ENCODE measurements at regions not wholly inside any gene's neighbourhood (a gene's known extent, or its start where the extent isn't known, plus 50 kb on each side); places are given as distances from the start of the nearest gene placed in this dataset.

GRCh38 chr7:16189026-16189715 lies 232.2 kb downstream of the CRPPA start:
- Histone ChIP-seq H3K4me3 (ENCODE audit: low read depth, low read length) (no peak overlapping the region), H3K27me3 (ENCODE audit: control insufficient read depth, insufficient read depth, low read length) (no peaks in the 10 kb centered on the region), H3K9me3 (ENCODE audit: control insufficient read depth, insufficient read depth, low read length) (no peaks in the 10 kb centered on the region), H3K27ac (ENCODE audit: low read depth, low read length) (no peak overlapping the region), H3K4me1 (ENCODE audit: control insufficient read depth, insufficient read depth, low read length) (no peaks in the 10 kb centered on the region), H3K36me3 (ENCODE audit: control insufficient read depth, insufficient read depth, low read length) (no peaks in the 10 kb centered on the region)
- WGBS (ENCODE audit: insufficient coverage): no CpG with 5 or more reads among the region's 2 CpGs
- no peak for DNase-seq (ENCODE audit: low read depth in 4 of 6, low spot score in 6 of 6)

- no peaks in the 10 kb centered on the region for H3K4me1 ChIP-seq (ENCODE audit: control insufficient read depth, insufficient read depth, low read length)
- H3K36me3 ChIP-seq (ENCODE audit: control insufficient read depth, insufficient read depth, low read length): no peaks in the 10 kb centered on the region
- DNase-seq (ENCODE audit: low read depth in 4 of 6, low spot score in 6 of 6): peak in 1 of 6 donors; percentile 10
- no peak overlapping the region for H3K27ac ChIP-seq (ENCODE audit: low read depth, low read length)
- H3K9me3 ChIP-seq (ENCODE audit: control insufficient read depth, insufficient read depth, low read length): no peaks in the 10 kb centered on the region
- whole genome bisulfite sequencing (ENCODE audit: insufficient coverage): 83% methylated on average over 1 of the region's 1 CpG
- H3K4me3 ChIP-seq (ENCODE audit: low read depth, low read length): no peak overlapping the region
- no peaks in the 10 kb centered on the region for H3K27me3 ChIP-seq (ENCODE audit: control insufficient read depth, insufficient read depth, low read length)
Measured at GRCh38 chr7:16187131-16187530, 234.2 kb downstream of the CRPPA start.

GRCh38 chr7:16178585-16178984 lies 242.8 kb downstream of the CRPPA start:
- no CpG with 5 or more reads among the region's 2 CpGs for WGBS (ENCODE audit: insufficient coverage)
- peak in 1 of 6 donors; percentile 4 for DNase-seq (ENCODE audit: low read depth in 4 of 6, low spot score in 6 of 6)
- H3K36me3 ChIP-seq (ENCODE audit: control insufficient read depth, insufficient read depth, low read length): no peaks in the 10 kb centered on the region
- no peak overlapping the region for H3K27ac ChIP-seq (ENCODE audit: low read depth, low read length)
- H3K4me1 ChIP-seq (ENCODE audit: control insufficient read depth, insufficient read depth, low read length): no peaks in the 10 kb centered on the region
- H3K9me3 ChIP-seq (ENCODE audit: control insufficient read depth, insufficient read depth, low read length): no peaks in the 10 kb centered on the region
- no peak overlapping the region for H3K4me3 ChIP-seq (ENCODE audit: low read depth, low read length)
- no peaks in the 10 kb centered on the region for H3K27me3 ChIP-seq (ENCODE audit: control insufficient read depth, insufficient read depth, low read length)

DNA sequence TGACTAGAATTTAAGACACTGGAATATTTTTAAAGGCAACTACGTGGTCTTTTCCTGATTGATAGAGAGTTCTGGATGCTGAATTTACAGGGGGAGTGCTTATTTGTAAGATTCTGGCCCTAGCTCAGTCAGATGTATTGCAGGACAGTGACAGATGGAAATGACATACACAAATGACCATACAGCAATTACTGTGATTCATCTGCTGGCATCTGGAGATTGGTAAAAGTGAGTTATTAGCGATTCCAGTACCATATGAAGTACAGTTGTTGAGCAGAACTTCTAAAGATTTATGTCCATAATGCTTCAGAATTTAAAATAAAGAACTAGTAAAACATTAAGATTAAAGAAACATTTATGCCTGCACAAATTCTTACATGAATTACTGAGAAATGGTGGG lies 243.2 kb downstream of the CRPPA start:
- no peak overlapping the region for H3K4me3 ChIP-seq (ENCODE audit: low read depth, low read length)
- no peaks in the 10 kb centered on the region for H3K36me3 ChIP-seq (ENCODE audit: control insufficient read depth, insufficient read depth, low read length)
- peak in 1 of 6 donors; percentile 49 for DNase-seq (ENCODE audit: low read depth in 4 of 6, low spot score in 6 of 6)
- no peak overlapping the region for H3K27ac ChIP-seq (ENCODE audit: low read depth, low read length)
- WGBS (ENCODE audit: insufficient coverage): 80% methylated on average over 1 of the region's 2 CpGs
- no peaks in the 10 kb centered on the region for H3K9me3 ChIP-seq (ENCODE audit: control insufficient read depth, insufficient read depth, low read length)
- no peaks in the 10 kb centered on the region for H3K27me3 ChIP-seq (ENCODE audit: control insufficient read depth, insufficient read depth, low read length)
- H3K4me1 ChIP-seq (ENCODE audit: control insufficient read depth, insufficient read depth, low read length): no peaks in the 10 kb centered on the region

DNA sequence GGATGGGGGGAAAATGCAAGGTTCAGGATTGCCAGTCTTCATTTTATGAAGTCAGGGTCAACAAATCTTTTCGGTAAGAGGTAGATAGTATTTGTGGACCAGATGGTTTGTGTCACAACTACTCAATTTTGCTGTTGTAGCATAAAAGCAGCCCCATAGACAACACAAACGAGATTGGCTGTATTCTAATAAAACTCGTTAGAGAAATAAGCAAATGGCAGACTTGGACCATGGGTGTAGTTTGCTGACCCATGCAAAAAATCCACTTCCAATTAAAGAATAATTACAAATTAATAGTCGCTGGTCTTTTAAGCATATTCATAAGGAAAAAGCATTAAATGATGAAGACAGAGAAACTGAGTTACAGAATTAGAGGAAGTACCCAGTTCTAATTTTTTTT lies 247.1 kb downstream of the CRPPA start:
- H3K4me3 ChIP-seq (ENCODE audit: low read depth, low read length): no peak overlapping the region
- no peaks in the 10 kb centered on the region for H3K27me3 ChIP-seq (ENCODE audit: control insufficient read depth, insufficient read depth, low read length)
- no peaks in the 10 kb centered on the region for H3K4me1 ChIP-seq (ENCODE audit: control insufficient read depth, insufficient read depth, low read length)
- no peak for DNase-seq (ENCODE audit: low read depth in 4 of 6, low spot score in 6 of 6)
- no peak overlapping the region for H3K27ac ChIP-seq (ENCODE audit: low read depth, low read length)
- peaks cover 3% of the 10 kb centered on the region for H3K9me3 ChIP-seq (ENCODE audit: control insufficient read depth, insufficient read depth, low read length)
- H3K36me3 ChIP-seq (ENCODE audit: control insufficient read depth, insufficient read depth, low read length): no peaks in the 10 kb centered on the region
- WGBS (ENCODE audit: insufficient coverage): 100% methylated on average over 1 of the region's 4 CpGs

- no peak overlapping the region for H3K4me3 ChIP-seq (ENCODE audit: low read depth, low read length)
- peaks cover 3% of the 10 kb centered on the region for H3K9me3 ChIP-seq (ENCODE audit: control insufficient read depth, insufficient read depth, low read length)
- H3K36me3 ChIP-seq (ENCODE audit: control insufficient read depth, insufficient read depth, low read length): no peaks in the 10 kb centered on the region
- no peaks in the 10 kb centered on the region for H3K4me1 ChIP-seq (ENCODE audit: control insufficient read depth, insufficient read depth, low read length)
- no peak overlapping the region for H3K27ac ChIP-seq (ENCODE audit: low read depth, low read length)
- peak in 1 of 6 donors; percentile 10 for DNase-seq (ENCODE audit: low read depth in 4 of 6, low spot score in 6 of 6)
- no peaks in the 10 kb centered on the region for H3K27me3 ChIP-seq (ENCODE audit: control insufficient read depth, insufficient read depth, low read length)
- WGBS (ENCODE audit: insufficient coverage): 64% methylated on average over 1 of the region's 2 CpGs
Measured at GRCh38 chr7:16172366-16172765, 249.0 kb downstream of the CRPPA start.

DNA sequence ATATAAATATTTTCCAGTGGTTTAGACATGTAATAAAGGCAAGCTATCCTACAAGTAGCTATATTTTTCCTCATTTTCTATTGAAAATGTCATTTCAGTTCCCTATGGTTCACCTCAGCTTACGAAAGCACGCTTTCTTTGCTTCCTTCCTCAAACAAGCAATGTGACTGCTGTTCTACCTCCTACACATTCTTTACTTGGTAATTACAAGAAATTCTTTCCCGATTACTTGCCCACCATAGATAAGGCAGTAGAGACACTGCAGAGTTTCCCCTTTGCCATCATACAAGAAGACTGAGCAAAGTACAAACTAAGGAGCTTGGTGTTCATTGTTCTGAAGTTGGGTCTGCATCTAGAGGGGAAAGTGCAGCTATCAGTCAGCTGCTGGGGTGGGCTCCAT lies 249.4 kb downstream of the CRPPA start:
- WGBS (ENCODE audit: insufficient coverage): 91% methylated on average over 2 of the region's 3 CpGs
- H3K27me3 ChIP-seq (ENCODE audit: control insufficient read depth, insufficient read depth, low read length): no peaks in the 10 kb centered on the region
- no peak overlapping the region for H3K27ac ChIP-seq (ENCODE audit: low read depth, low read length)
- H3K9me3 ChIP-seq (ENCODE audit: control insufficient read depth, insufficient read depth, low read length): peaks cover 3% of the 10 kb centered on the region
- H3K36me3 ChIP-seq (ENCODE audit: control insufficient read depth, insufficient read depth, low read length): no peaks in the 10 kb centered on the region
- no peaks in the 10 kb centered on the region for H3K4me1 ChIP-seq (ENCODE audit: control insufficient read depth, insufficient read depth, low read length)
- H3K4me3 ChIP-seq (ENCODE audit: low read depth, low read length): no peak overlapping the region
- DNase-seq (ENCODE audit: low read depth in 4 of 6, low spot score in 6 of 6): no peak

GRCh38 chr7:16170671-16171070 lies 250.7 kb downstream of the CRPPA start:
- no peaks in the 10 kb centered on the region for H3K36me3 ChIP-seq (ENCODE audit: control insufficient read depth, insufficient read depth, low read length)
- H3K27me3 ChIP-seq (ENCODE audit: control insufficient read depth, insufficient read depth, low read length): no peaks in the 10 kb centered on the region
- H3K4me3 ChIP-seq (ENCODE audit: low read depth, low read length): no peak overlapping the region
- 99% methylated on average over 9 of the region's 18 CpGs for WGBS (ENCODE audit: insufficient coverage)
- DNase-seq (ENCODE audit: low read depth in 4 of 6, low spot score in 6 of 6): no peak
- no peaks in the 10 kb centered on the region for H3K4me1 ChIP-seq (ENCODE audit: control insufficient read depth, insufficient read depth, low read length)
- H3K27ac ChIP-seq (ENCODE audit: low read depth, low read length): no peak overlapping the region
- peaks cover 3% of the 10 kb centered on the region for H3K9me3 ChIP-seq (ENCODE audit: control insufficient read depth, insufficient read depth, low read length)

GRCh38 chr7:16169537-16169936 lies 251.8 kb downstream of the CRPPA start:
- H3K4me1 ChIP-seq (ENCODE audit: control insufficient read depth, insufficient read depth, low read length): no peaks in the 10 kb centered on the region
- H3K27me3 ChIP-seq (ENCODE audit: control insufficient read depth, insufficient read depth, low read length): no peaks in the 10 kb centered on the region
- WGBS (ENCODE audit: insufficient coverage): no CpG with 5 or more reads among the region's 2 CpGs
- no peak overlapping the region for H3K4me3 ChIP-seq (ENCODE audit: low read depth, low read length)
- no peak overlapping the region for H3K27ac ChIP-seq (ENCODE audit: low read depth, low read length)
- DNase-seq (ENCODE audit: low read depth in 4 of 6, low spot score in 6 of 6): no peak
- no peaks in the 10 kb centered on the region for H3K36me3 ChIP-seq (ENCODE audit: control insufficient read depth, insufficient read depth, low read length)
- peaks cover 3% of the 10 kb centered on the region for H3K9me3 ChIP-seq (ENCODE audit: control insufficient read depth, insufficient read depth, low read length)

DNA sequence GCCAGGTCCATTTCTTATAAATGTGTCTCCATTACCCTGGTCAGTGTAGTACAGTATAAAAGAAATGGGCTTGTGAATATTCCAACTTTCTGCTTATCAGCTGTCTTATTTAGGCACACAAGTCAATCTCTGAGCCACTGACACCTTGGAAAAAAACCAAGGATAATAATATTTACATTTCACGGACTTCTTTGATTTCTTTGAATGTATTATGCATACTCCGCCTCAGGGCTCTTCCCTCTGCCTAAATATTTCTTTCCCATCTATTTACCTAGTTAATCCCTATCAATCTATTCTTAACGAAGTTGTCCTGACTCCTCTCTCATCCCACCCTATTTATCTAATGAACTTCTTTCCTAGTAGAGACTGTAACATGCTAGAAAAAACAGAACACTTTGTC lies 253.8 kb downstream of the CRPPA start:
- Histone ChIP-seq H3K27ac (ENCODE audit: low read depth, low read length) (no peak overlapping the region), H3K9me3 (ENCODE audit: control insufficient read depth, insufficient read depth, low read length) (peaks cover 3% of the 10 kb centered on the region), H3K36me3 (ENCODE audit: control insufficient read depth, insufficient read depth, low read length) (no peaks in the 10 kb centered on the region), H3K4me1 (ENCODE audit: control insufficient read depth, insufficient read depth, low read length) (no peaks in the 10 kb centered on the region), H3K27me3 (ENCODE audit: control insufficient read depth, insufficient read depth, low read length) (no peaks in the 10 kb centered on the region), H3K4me3 (ENCODE audit: low read depth, low read length) (no peak overlapping the region)
- no peak for DNase-seq (ENCODE audit: low read depth in 4 of 6, low spot score in 6 of 6)
- no CpG with 5 or more reads among the region's 3 CpGs for WGBS (ENCODE audit: insufficient coverage)

Data from spinal cord (tissue), 9 donors.